ENCODE measurements at regions not wholly inside any gene's neighbourhood (a gene's known extent, or its start where the extent isn't known, plus 50 kb on each side); places are given as distances from the start of the nearest gene placed in this dataset.

GRCh38 chr6:6835223-6835503 lies 246.6 kb downstream of the LY86 start:
- Histone ChIP-seq H3K4me2 (ENCODE audit: insufficient read depth, low read length) (no peak overlapping the region), H3K4me1 (replicated peaks in 1 of 2; ENCODE audit: control insufficient read depth in 2 of 2, insufficient read depth in 2 of 2, low read length in 2 of 2) (peaks cover 0 to 3% of the 10 kb centered on the region in 2 experiments; a peak in 2 of 5 replicates), H3K27me3 (ENCODE audit: control insufficient read depth in 2 of 2, insufficient read depth in 2 of 2, low read length in 2 of 2) (peaks cover 8 to 30% of the 10 kb centered on the region in 2 experiments), H3K27ac (ENCODE audit: extremely low read depth, low read depth, low read length) (no peak overlapping the region), H3K36me3 (ENCODE audit: control insufficient read depth, insufficient read depth, low read length) (no peaks in the 10 kb centered on the region), H3K4me3 (no peak overlapping the region), H4K20me1 (replicated peaks; ENCODE audit: control insufficient read depth, insufficient read depth, low read length) (no peaks in the 10 kb centered on the region), H3K9ac (ENCODE audit: insufficient read depth in 1 of 2, low read depth in 2 of 2, low read length in 2 of 2) (no peak overlapping the region; a peak in 1 of 4 replicates), H3K9me1 (ENCODE audit: control insufficient read depth, insufficient read depth, low read length) (no peaks in the 10 kb centered on the region), H3K79me2 (ENCODE audit: control insufficient read depth, insufficient read depth, low read length) (no peaks in the 10 kb centered on the region), H2AFZ (ENCODE audit: low read depth, low read length) (no peak overlapping the region; the same call in 1 of the 2 replicates), H3K9me3 (replicated peaks; ENCODE audit: control insufficient read depth, insufficient read depth, low read depth, low read length) (no peaks in the 10 kb centered on the region)
- ChIA-PET CTCF (ENCODE audit: low intra/inter-chr PET ratio) (interaction anchor here (0.7 kb wide), 1 partner anchor 1408 kb away, joined by 3 read pairs; no protein-coding TSS in a partner anchor), POLR2A (interaction anchor here (0.7 to 1.1 kb wide), 2 partner anchors 12 to 374 kb away, joined by 3 to 4 read pairs; no protein-coding TSS in a partner anchor)
- BruUV-seq (replicated peaks): no TSS peak
- no peak for TF ChIP-seq ARID2 (IDR thresholded peaks at IDR 0.05)
- TF ChIP-seq TSC22D4 (tag; IDR thresholded peaks at IDR 0.05): no peak
- no peak for TF ChIP-seq TAF7 (tag; IDR thresholded peaks at IDR 0.05)
- TF ChIP-seq ATF6 (CRISPR knock-in tag; IDR thresholded peaks at IDR 0.05): no peak
- no peak for TF ChIP-seq ZNF639 (CRISPR knock-in tag; conservative IDR thresholded peaks at IDR 0.05 in 1 of 2, IDR thresholded peaks at IDR 0.05 in 1 of 2)
- no peak for TF ChIP-seq MECOM (CRISPR knock-in tag; IDR thresholded peaks at IDR 0.05)
- ATAC-seq (no peak), FAIRE-seq (no peak), DNase-seq (ENCODE audit: extremely low read depth in 1 of 4, low spot score in 3 of 4) (no peak)
- in situ Hi-C loops (cut with MboI): no loop called here
- WGBS (ENCODE audit: insufficient coverage, low coverage, missing lambda C conversion rate): 7% methylated on average over 1 of the region's 1 CpG
- intact Hi-C loops (cut with micrococcal nuclease): no loop called here

Data from K562 (cell line).